Ishikawa (cell line): ENCODE measurements at regions not wholly inside any gene's neighbourhood (a gene's known extent, or its start where the extent isn't known, plus 50 kb on each side); places are given as distances from the start of the nearest gene placed in this dataset.

Experiments
- CEBPB ChIP-seq: IDR thresholded peaks from 2 replicates; pipeline ENCODE4 v1.6.1; 2012
- EGR1 ChIP-seq: IDR thresholded peaks from 2 replicates; pipeline ENCODE4 v1.6.1; 2012
- EP300 ChIP-seq: IDR thresholded peaks from 2 replicates; pipeline ENCODE4 v1.6.1; 2012; ENCODE audit warnings: borderline replicate concordance
- FOXM1 ChIP-seq: IDR thresholded peaks from 2 replicates; pipeline ENCODE4 v1.6.1; 2012; ENCODE audit warnings: low read depth, borderline replicate concordance
- NFIC ChIP-seq: IDR thresholded peaks from 2 replicates; pipeline ENCODE4 v1.6.1; 2012
- RAD21 ChIP-seq: IDR thresholded peaks from 2 replicates; pipeline ENCODE4 v1.6.1; 2012; ENCODE audit warnings: low read depth
- TAF1 ChIP-seq: IDR thresholded peaks from 2 replicates; pipeline ENCODE4 v1.6.1; 2012; ENCODE audit warnings: low read depth, mild to moderate bottlenecking
- TCF12 ChIP-seq: IDR thresholded peaks from 2 replicates; pipeline ENCODE4 v1.6.1; 2012; ENCODE audit warnings: low read depth
- USF1 ChIP-seq: IDR thresholded peaks from 2 replicates; pipeline ENCODE4 v1.6.1; 2012
- YY1 ChIP-seq: IDR thresholded peaks from 2 replicates; pipeline ENCODE4 v1.6.1; 2012; ENCODE audit warnings: low read depth
- ZBTB7A ChIP-seq: IDR thresholded peaks from 2 replicates; pipeline ENCODE4 v1.6.1; 2012; ENCODE audit warnings: low read depth

GRCh38 chr16:35181422-35182030 is 1722.1 kb downstream of the TP53TG3F start:
- TF ChIP-seq USF1, result no peak
- TF ChIP-seq RAD21, result no peak
- no peak for TF ChIP-seq YY1
- no peak for TF ChIP-seq TAF1
- TF ChIP-seq TCF12, result no peak
- TF ChIP-seq CEBPB, result no peak
- TF ChIP-seq NFIC, result no peak
- TF ChIP-seq EP300, result no peak
- no peak for TF ChIP-seq FOXM1
- no peak for TF ChIP-seq EGR1
- no peak for TF ChIP-seq ZBTB7A
